ENCODE measurements at regions not wholly inside any gene's neighbourhood (a gene's known extent, or its start where the extent isn't known, plus 50 kb on each side); places are given as distances from the start of the nearest gene placed in this dataset.
"Not testable (repeated sequence)": the region's sequence is repeated elsewhere in the genome, so short reads cannot be mapped to it uniquely, and the experiment has no call there.

GRCh38 chr12:68422956-68423574 lies 90.9 kb upstream of the MDM1 start:
- DNase-seq (ENCODE audit: low read depth in 2 of 2): no peak

- DNase-seq (ENCODE audit: low read depth in 2 of 2): peak; percentile 51 to 56
These were observed 93.8 kb upstream of the MDM1 start for GRCh38 chr12:68425998-68426397.

GRCh38 chr12:68428211-68428610 lies 96.0 kb upstream of the MDM1 start:
- no peak for DNase-seq (ENCODE audit: low read depth in 2 of 2)

- DNase-seq (ENCODE audit: low read depth in 2 of 2): peak in 1 of 2 experiments; percentile 33
These were observed 96.8 kb upstream of the MDM1 start for GRCh38 chr12:68428724-68429501.

GRCh38 chr12:68429696-68430095 lies 97.5 kb upstream of the MDM1 start:
- no peak for DNase-seq (ENCODE audit: low read depth in 2 of 2)

GRCh38 chr12:68431786-68432185 lies 99.6 kb upstream of the MDM1 start:
- no peak for DNase-seq (ENCODE audit: low read depth in 2 of 2)

- no peak for DNase-seq (ENCODE audit: low read depth in 2 of 2)
These were observed 100.5 kb upstream of the MDM1 start for GRCh38 chr12:68432622-68433021.

- DNase-seq (ENCODE audit: low read depth in 2 of 2): no peak
These were observed 102.5 kb upstream of the MDM1 start for GRCh38 chr12:68434391-68435298.

GRCh38 chr12:68435299-68435637 lies 103.1 kb upstream of the MDM1 start:
- DNase-seq (ENCODE audit: low read depth in 2 of 2): no peak

- DNase-seq (ENCODE audit: low read depth in 2 of 2): no peak
These were observed 103.7 kb upstream of the MDM1 start for GRCh38 chr12:68435816-68436215.

- DNase-seq (ENCODE audit: low read depth in 2 of 2): no peak
These were observed 106.4 kb upstream of the MDM1 start for GRCh38 chr12:68438601-68439000.

GRCh38 chr12:68439368-68440045 lies 107.3 kb upstream of the MDM1 start:
- DNase-seq (ENCODE audit: low read depth in 2 of 2): no peak

GRCh38 chr12:68440068-68440581 lies 108.0 kb upstream of the MDM1 start:
- no peak for DNase-seq (ENCODE audit: low read depth in 2 of 2)

- no peak for DNase-seq (ENCODE audit: low read depth in 2 of 2)
These were observed 109.0 kb upstream of the MDM1 start for GRCh38 chr12:68441167-68441566.

- DNase-seq (ENCODE audit: low read depth in 2 of 2): not testable (repeated sequence)
These were observed 110.3 kb upstream of the MDM1 start for GRCh38 chr12:68442353-68442972.

- not testable (repeated sequence) for DNase-seq (ENCODE audit: low read depth in 2 of 2)
These were observed 111.5 kb upstream of the MDM1 start for GRCh38 chr12:68443695-68444094.

- DNase-seq (ENCODE audit: low read depth in 2 of 2): peak in 1 of 2 experiments; percentile 58
These were observed 113.7 kb upstream of the MDM1 start for GRCh38 chr12:68445824-68446223.

- no peak for DNase-seq (ENCODE audit: low read depth in 2 of 2)
These were observed 114.2 kb upstream of the MDM1 start for GRCh38 chr12:68446384-68446783.

- no peak for DNase-seq (ENCODE audit: low read depth in 2 of 2)
These were observed 115.0 kb upstream of the MDM1 start for GRCh38 chr12:68446901-68447796.

GRCh38 chr12:68447797-68448260 lies 115.7 kb upstream of the MDM1 start:
- DNase-seq (ENCODE audit: low read depth in 2 of 2): no peak
